ENCODE measurements at regions not wholly inside any gene's neighbourhood (a gene's known extent, or its start where the extent isn't known, plus 50 kb on each side); places are given as distances from the start of the nearest gene placed in this dataset.

- no peaks in the 10 kb centered on the region for H3K36me3 ChIP-seq (ENCODE audit: low read depth)
- DNase-seq = no peak
- no peak for ATAC-seq
- H3K9me3 ChIP-seq = no peaks in the 10 kb centered on the region
- H3K4me1 ChIP-seq (ENCODE audit: low read depth) = no peaks in the 10 kb centered on the region
- no peak overlapping the region for H3K4me3 ChIP-seq
- intact Hi-C loops (cut with DNase I, micrococcal nuclease) = no loop called here
- no peak for TF ChIP-seq CTCF (IDR thresholded peaks at IDR 0.05)
Observed at GRCh38 chr1:183730886-183731573, 73.9 kb upstream of the RGL1 start.

GRCh38 chr1:183730107-183730724, 74.7 kb upstream of the RGL1 start:
- TF ChIP-seq CTCF (IDR thresholded peaks at IDR 0.05) = no peak
- intact Hi-C loops (cut with DNase I, micrococcal nuclease) = no loop called here
- no peaks in the 10 kb centered on the region for H3K4me1 ChIP-seq (ENCODE audit: low read depth)
- no peaks in the 10 kb centered on the region for H3K9me3 ChIP-seq
- no peaks in the 10 kb centered on the region for H3K36me3 ChIP-seq (ENCODE audit: low read depth)
- ATAC-seq = no peak
- no peak overlapping the region for H3K4me3 ChIP-seq
- DNase-seq = no peak

- DNase-seq (no peak), ATAC-seq (no peak)
- TF ChIP-seq CTCF (IDR thresholded peaks at IDR 0.05) = no peak
- intact Hi-C loops (cut with DNase I, micrococcal nuclease) = no loop called here
- H3K36me3 ChIP-seq (ENCODE audit: low read depth) = no peaks in the 10 kb centered on the region
- H3K4me1 ChIP-seq (ENCODE audit: low read depth) = no peaks in the 10 kb centered on the region
- no peak overlapping the region for H3K4me3 ChIP-seq
- H3K9me3 ChIP-seq = no peaks in the 10 kb centered on the region
Observed at GRCh38 chr1:183726825-183727224, 73.7 kb upstream of the APOBEC4 start.

GRCh38 chr1:183724350-183725042, 71.4 kb upstream of the APOBEC4 start:
- no peaks in the 10 kb centered on the region for H3K36me3 ChIP-seq (ENCODE audit: low read depth)
- no peak overlapping the region for H3K4me3 ChIP-seq
- no peaks in the 10 kb centered on the region for H3K4me1 ChIP-seq (ENCODE audit: low read depth)
- H3K9me3 ChIP-seq = no peaks in the 10 kb centered on the region
- intact Hi-C loops (cut with DNase I, micrococcal nuclease) = no loop called here
- no peak for DNase-seq
- ATAC-seq = no peak
- no peak for TF ChIP-seq CTCF (IDR thresholded peaks at IDR 0.05)

GRCh38 chr1:183723571-183723970, 70.5 kb upstream of the APOBEC4 start:
- TF ChIP-seq CTCF (IDR thresholded peaks at IDR 0.05) = no peak
- DNase-seq = no peak
- Histone ChIP-seq H3K36me3 (ENCODE audit: low read depth) (no peaks in the 10 kb centered on the region), H3K4me3 (no peak overlapping the region), H3K4me1 (ENCODE audit: low read depth) (no peaks in the 10 kb centered on the region), H3K9me3 (no peaks in the 10 kb centered on the region)
- intact Hi-C loops (cut with DNase I, micrococcal nuclease) = no loop called here
- ATAC-seq = no peak

Measured in mucosa of descending colon (tissue), 3 donors.